ENCODE measurements at regions not wholly inside any gene's neighbourhood (a gene's known extent, or its start where the extent isn't known, plus 50 kb on each side); places are given as distances from the start of the nearest gene placed in this dataset.

- intact Hi-C loops (cut with DNase I), result no loop called here
- 86 to 90% methylated on average over 21 to 23 of the region's 23 CpGs for WGBS, 2 donors
- ATAC-seq (peak; percentile 4), DNase-seq (peak in 1 of 4 donors; percentile 4)
- no peak overlapping the region for H3K4me3 ChIP-seq
- H3K36me3 ChIP-seq (replicated peaks in 1 of 2; ENCODE audit: insufficient read depth in 1 of 2, low read depth in 2 of 2), result no peaks in the 10 kb centered on the region
- H3K4me1 ChIP-seq, result no peaks in the 10 kb centered on the region
- TF ChIP-seq CTCF (IDR thresholded peaks at IDR 0.05) (no peak), POLR2A (IDR thresholded peaks at IDR 0.05) (no peak)
- no peak overlapping the region for H3K27ac ChIP-seq
- no peaks in the 10 kb centered on the region for H3K9me3 ChIP-seq
- H3K27me3 ChIP-seq, result no peaks in the 10 kb centered on the region
Observed at GRCh38 chr11:69209421-69210309, 53.9 kb downstream of the SMIM38 start.

DNA sequence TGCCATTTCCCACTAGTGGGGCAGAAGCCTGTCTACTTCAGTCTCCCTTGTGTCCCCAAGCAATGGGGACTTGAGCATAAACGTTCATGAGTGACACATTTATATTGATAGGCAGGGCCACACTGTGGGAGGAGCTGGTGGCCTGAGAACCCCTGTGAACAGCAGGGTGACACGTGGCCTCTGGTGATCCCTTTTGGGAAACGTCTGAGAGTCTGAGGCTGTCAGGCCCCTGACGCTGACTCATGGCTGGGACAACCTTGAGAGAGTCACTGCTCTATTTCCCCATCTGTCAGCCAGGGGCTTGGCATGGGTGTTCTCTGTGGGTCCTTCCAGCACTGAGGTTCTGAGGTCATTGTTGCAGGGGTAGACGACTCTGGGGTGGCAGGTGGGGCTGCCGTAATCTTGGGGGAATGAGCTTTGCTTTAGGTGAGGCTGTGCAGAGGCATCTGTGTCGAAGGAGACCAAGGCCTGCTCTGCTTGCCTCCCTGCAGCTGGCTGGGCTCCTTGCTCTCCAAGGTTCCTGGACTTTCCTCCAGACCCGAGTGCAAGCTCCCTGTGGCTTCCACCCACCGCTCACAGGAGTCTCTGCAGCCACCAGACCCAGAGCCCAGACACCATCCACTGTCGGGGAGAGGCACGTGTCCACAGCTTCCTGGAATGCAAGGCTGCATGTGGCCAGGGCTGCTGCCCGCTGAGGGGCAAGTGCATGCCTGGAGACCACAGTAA, 54.7 kb downstream of the SMIM38 start:
- Histone ChIP-seq H3K27me3 (no peaks in the 10 kb centered on the region), H3K36me3 (replicated peaks in 1 of 2; ENCODE audit: insufficient read depth in 1 of 2, low read depth in 2 of 2) (no peaks in the 10 kb centered on the region), H3K9me3 (no peaks in the 10 kb centered on the region), H3K4me3 (no peak overlapping the region), H3K27ac (no peak overlapping the region), H3K4me1 (no peaks in the 10 kb centered on the region)
- TF ChIP-seq CTCF (IDR thresholded peaks at IDR 0.05) (peak in 1 of 7 experiments; percentile 1), POLR2A (IDR thresholded peaks at IDR 0.05) (no peak)
- intact Hi-C loops (cut with DNase I), result no loop called here
- DNase-seq, result peak in 3 of 4 donors; percentile 30 to 51 (median 39)
- ATAC-seq, result peak; percentile 50
- WGBS, 2 donors, result 55 to 70% methylated on average over 3 to 12 of the region's 12 CpGs

- TF ChIP-seq CTCF (IDR thresholded peaks at IDR 0.05), result no peak
- no peak for TF ChIP-seq POLR2A (IDR thresholded peaks at IDR 0.05)
- ATAC-seq, result no peak
- peak in 1 of 4 donors; percentile 2 for DNase-seq
- 49 to 62% methylated on average over 6 of the region's 6 CpGs for WGBS, 2 donors
- Histone ChIP-seq H3K27ac (no peak overlapping the region), H3K27me3 (no peaks in the 10 kb centered on the region), H3K36me3 (replicated peaks in 1 of 2; ENCODE audit: insufficient read depth in 1 of 2, low read depth in 2 of 2) (no peaks in the 10 kb centered on the region), H3K9me3 (no peaks in the 10 kb centered on the region), H3K4me1 (no peaks in the 10 kb centered on the region), H3K4me3 (no peak overlapping the region)
- intact Hi-C loops (cut with DNase I), result no loop called here
Observed at GRCh38 chr11:69211540-69211919, 55.8 kb downstream of the SMIM38 start.

DNA sequence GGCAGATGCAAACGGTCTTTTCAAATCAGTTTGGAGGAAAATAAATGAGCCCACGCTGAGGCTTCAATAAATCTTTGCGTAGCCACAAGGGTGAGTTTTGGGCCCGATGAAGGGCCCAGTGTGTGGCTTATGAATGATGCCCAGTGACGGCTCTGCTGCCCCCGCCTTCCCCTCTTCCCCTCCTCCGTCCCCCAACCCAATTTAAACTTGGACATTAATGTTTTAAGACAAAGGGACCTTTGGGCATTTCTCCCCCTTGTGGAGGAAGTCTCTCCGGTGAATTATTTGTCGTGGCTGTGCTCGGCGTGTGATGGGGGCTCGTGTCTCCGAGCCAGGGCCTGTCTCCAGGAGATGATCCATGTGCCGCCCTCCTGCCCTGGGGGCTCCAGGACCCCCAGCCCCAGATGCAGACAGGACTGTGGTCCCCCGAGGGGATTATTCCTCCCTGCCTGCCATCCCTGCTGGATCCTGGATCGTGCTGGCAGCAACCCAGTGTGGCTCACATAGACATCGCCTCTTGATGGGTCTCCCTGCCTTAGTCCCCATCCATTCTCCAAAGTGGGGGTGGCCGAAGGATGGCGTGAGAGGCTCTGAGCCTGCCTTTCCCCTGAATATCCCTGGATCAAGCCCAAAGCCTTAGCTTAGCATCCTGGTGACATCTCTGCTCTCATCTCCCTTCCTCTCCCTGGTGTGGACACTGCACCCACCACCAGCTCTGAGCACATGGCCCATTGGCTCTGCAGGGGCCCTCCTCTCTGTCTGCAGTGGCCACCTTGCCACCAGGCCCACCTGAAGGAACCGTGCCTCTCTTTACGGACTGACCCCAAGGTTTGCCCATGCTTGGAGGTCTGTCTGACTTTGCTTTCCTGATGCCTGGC, 56.4 kb downstream of the SMIM38 start:
- Histone ChIP-seq H3K9me3 (no peaks in the 10 kb centered on the region), H3K27ac (no peak overlapping the region), H3K4me1 (no peaks in the 10 kb centered on the region), H3K27me3 (no peaks in the 10 kb centered on the region), H3K4me3 (no peak overlapping the region), H3K36me3 (replicated peaks in 1 of 2; ENCODE audit: insufficient read depth in 1 of 2, low read depth in 2 of 2) (no peaks in the 10 kb centered on the region)
- WGBS, 2 donors, result 40% methylated on average over 12 to 21 of the region's 21 CpGs
- peak in 2 of 4 donors; percentile 6 to 7 for DNase-seq
- ATAC-seq, result no peak
- intact Hi-C loops (cut with DNase I), result no loop called here
- TF ChIP-seq POLR2A (IDR thresholded peaks at IDR 0.05) (no peak), CTCF (IDR thresholded peaks at IDR 0.05) (peak in 3 of 7 experiments; percentile 7 to 13 (median 9))

Data from body of pancreas (tissue), 4 donors.